ENCODE measurements at regions not wholly inside any gene's neighbourhood (a gene's known extent, or its start where the extent isn't known, plus 50 kb on each side); places are given as distances from the start of the nearest gene placed in this dataset.

DNA sequence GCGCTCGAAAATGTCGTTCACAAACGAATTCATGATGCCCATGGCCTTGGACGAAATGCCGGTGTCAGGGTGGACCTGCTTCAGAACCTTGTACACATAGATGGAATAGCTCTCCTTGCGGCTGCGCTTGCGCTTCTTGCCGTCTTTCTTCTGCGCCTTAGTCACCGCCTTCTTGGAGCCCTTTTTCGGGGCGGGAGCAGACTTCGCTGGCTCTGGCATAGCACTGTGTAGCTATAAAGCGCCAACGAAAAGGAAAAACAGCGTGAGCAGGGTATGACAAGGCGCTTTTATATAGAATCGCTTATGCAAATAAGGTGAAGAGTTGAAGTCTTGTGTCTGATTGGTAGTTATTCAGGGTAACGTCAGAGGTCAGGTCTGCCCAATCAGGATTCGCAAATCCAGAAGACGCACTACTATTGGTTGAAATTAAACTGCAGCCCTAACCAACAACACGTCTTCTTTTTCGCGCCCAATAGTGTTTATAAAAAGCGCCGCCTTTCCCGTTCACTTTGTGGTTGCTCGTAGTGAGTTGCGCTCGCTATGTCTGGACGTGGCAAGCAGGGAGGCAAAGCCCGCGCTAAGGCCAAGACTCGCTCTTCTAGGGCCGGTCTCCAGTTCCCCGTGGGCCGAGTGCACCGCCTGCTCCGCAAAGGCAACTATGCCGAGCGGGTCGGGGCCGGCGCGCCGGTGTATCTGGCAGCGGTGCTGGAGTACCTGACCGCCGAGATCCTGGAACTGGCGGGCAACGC, 114.8 kb upstream of the PRSS16 start (continued):
- TF ChIP-seq, protein P1, sequence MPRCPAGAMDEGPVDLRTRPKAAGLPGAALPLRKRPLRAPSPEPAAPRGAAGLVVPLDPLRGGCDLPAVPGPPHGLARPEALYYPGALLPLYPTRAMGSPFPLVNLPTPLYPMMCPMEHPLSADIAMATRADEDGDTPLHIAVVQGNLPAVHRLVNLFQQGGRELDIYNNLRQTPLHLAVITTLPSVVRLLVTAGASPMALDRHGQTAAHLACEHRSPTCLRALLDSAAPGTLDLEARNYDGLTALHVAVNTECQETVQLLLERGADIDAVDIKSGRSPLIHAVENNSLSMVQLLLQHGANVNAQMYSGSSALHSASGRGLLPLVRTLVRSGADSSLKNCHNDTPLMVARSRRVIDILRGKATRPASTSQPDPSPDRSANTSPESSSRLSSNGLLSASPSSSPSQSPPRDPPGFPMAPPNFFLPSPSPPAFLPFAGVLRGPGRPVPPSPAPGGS (IDR thresholded peaks at IDR 0.05; ENCODE audit: borderline replicate concordance, insufficient read depth, low read depth, low read length, poor library complexity, severe bottlenecking): peak; percentile 58
- TF ChIP-seq SPI1 (IDR thresholded peaks at IDR 0.05; ENCODE audit: borderline replicate concordance, insufficient read depth, low read depth, low read length) (no peak), NBN (IDR thresholded peaks at IDR 0.05) (peak; percentile 77), EP300 (IDR thresholded peaks at IDR 0.05; ENCODE audit: borderline replicate concordance in 1 of 2, control insufficient read depth in 1 of 2, low read depth in 2 of 2, low read length in 2 of 2) (peak in 1 of 2 experiments; percentile 20; a peak in 1 of 4 replicates), CHD1 (IDR thresholded peaks at IDR 0.05; ENCODE audit: low read depth, low read length) (no peak; the same call in 1 of the 2 replicates), DPF2 (IDR thresholded peaks at IDR 0.05) (no peak), STAT3 (IDR thresholded peaks at IDR 0.05; ENCODE audit: low read depth, low read length) (no peak), HDAC2 (IDR thresholded peaks at IDR 0.05) (no peak), SMARCA5 (IDR thresholded peaks at IDR 0.05) (no peak; the same call in 1 of the 2 replicates), SMAD1 (IDR thresholded peaks at IDR 0.05; ENCODE audit: low read depth, partially characterized antibody) (peak; percentile 97), ETV6 (conservative IDR thresholded peaks at IDR 0.05 in 1 of 2, IDR thresholded peaks at IDR 0.05 in 1 of 2; ENCODE audit: borderline replicate concordance in 1 of 2, low read depth in 1 of 2) (no peak)
- TF ChIP-seq, protein P2, sequence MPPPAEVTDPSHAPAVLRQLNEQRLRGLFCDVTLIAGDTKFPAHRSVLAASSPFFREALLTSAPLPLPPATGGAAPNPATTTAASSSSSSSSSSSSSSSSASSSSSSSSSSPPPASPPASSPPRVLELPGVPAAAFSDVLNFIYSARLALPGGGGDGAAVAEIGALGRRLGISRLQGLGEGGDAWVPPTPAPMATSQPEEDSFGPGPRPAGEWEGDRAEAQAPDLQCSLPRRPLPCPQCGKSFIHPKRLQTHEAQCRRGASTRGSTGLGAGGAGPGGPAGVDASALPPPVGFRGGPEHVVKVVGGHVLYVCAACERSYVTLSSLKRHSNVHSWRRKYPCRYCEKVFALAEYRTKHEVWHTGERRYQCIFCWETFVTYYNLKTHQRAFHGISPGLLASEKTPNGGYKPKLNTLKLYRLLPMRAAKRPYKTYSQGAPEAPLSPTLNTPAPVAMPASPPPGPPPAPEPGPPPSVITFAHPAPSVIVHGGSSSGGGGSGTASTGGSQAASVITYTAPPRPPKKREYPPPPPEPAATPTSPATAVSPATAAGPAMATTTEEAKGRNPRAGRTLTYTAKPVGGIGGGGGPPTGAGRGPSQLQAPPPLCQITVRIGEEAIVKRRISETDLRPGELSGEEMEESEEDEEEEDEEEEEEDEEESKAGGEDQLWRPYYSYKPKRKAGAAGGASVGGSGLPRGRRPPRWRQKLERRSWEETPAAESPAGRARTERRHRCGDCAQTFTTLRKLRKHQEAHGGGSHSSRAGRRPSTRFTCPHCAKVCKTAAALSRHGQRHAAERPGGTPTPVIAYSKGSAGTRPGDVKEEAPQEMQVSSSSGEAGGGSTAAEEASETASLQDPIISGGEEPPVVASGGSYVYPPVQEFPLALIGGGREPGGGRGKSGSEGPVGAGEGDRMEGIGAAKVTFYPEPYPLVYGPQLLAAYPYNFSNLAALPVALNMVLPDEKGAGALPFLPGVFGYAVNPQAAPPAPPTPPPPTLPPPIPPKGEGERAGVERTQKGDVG (CRISPR knock-in tag; IDR thresholded peaks at IDR 0.05): peak; percentile 70; the same call in 1 of the 2 replicates
- TF ChIP-seq, protein P3, sequence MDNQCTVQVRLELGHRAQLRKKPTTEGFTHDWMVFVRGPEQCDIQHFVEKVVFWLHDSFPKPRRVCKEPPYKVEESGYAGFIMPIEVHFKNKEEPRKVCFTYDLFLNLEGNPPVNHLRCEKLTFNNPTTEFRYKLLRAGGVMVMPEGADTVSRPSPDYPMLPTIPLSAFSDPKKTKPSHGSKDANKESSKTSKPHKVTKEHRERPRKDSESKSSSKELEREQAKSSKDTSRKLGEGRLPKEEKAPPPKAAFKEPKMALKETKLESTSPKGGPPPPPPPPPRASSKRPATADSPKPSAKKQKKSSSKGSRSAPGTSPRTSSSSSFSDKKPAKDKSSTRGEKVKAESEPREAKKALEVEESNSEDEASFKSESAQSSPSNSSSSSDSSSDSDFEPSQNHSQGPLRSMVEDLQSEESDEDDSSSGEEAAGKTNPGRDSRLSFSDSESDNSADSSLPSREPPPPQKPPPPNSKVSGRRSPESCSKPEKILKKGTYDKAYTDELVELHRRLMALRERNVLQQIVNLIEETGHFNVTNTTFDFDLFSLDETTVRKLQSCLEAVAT (IDR thresholded peaks at IDR 0.05): 0 out of 2 replicates have a peak, but pooled peaks have one; percentile 13
- TF ChIP-seq, protein P4, sequence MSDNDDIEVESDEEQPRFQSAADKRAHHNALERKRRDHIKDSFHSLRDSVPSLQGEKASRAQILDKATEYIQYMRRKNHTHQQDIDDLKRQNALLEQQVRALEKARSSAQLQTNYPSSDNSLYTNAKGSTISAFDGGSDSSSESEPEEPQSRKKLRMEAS (IDR thresholded peaks at IDR 0.05; ENCODE audit: low read depth, low read length): no peak; the same call in 1 of the 2 replicates
- TF ChIP-seq, protein P5, sequence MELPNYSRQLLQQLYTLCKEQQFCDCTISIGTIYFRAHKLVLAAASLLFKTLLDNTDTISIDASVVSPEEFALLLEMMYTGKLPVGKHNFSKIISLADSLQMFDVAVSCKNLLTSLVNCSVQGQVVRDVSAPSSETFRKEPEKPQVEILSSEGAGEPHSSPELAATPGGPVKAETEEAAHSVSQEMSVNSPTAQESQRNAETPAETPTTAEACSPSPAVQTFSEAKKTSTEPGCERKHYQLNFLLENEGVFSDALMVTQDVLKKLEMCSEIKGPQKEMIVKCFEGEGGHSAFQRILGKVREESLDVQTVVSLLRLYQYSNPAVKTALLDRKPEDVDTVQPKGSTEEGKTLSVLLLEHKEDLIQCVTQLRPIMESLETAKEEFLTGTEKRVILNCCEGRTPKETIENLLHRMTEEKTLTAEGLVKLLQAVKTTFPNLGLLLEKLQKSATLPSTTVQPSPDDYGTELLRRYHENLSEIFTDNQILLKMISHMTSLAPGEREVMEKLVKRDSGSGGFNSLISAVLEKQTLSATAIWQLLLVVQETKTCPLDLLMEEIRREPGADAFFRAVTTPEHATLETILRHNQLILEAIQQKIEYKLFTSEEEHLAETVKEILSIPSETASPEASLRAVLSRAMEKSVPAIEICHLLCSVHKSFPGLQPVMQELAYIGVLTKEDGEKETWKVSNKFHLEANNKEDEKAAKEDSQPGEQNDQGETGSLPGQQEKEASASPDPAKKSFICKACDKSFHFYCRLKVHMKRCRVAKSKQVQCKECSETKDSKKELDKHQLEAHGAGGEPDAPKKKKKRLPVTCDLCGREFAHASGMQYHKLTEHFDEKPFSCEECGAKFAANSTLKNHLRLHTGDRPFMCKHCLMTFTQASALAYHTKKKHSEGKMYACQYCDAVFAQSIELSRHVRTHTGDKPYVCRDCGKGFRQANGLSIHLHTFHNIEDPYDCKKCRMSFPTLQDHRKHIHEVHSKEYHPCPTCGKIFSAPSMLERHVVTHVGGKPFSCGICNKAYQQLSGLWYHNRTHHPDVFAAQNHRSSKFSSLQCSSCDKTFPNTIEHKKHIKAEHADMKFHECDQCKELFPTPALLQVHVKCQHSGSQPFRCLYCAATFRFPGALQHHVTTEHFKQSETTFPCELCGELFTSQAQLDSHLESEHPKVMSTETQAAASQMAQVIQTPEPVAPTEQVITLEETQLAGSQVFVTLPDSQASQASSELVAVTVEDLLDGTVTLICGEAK (IDR thresholded peaks at IDR 0.05; ENCODE audit: borderline replicate concordance): peak; percentile 63; the same call in 1 of the 2 replicates
- TF ChIP-seq, protein P6, sequence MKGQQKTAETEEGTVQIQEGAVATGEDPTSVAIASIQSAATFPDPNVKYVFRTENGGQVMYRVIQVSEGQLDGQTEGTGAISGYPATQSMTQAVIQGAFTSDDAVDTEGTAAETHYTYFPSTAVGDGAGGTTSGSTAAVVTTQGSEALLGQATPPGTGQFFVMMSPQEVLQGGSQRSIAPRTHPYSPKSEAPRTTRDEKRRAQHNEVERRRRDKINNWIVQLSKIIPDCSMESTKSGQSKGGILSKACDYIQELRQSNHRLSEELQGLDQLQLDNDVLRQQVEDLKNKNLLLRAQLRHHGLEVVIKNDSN (IDR thresholded peaks at IDR 0.05; ENCODE audit: borderline replicate concordance, extremely low read length, insufficient read depth, low read depth, low read length): no peak
